Transverse colon (tissue), 4 donors: ENCODE measurements at regions not wholly inside any gene's neighbourhood (a gene's known extent, or its start where the extent isn't known, plus 50 kb on each side); places are given as distances from the start of the nearest gene placed in this dataset.

Source experiments
- CTCF ChIP-seq, 5 experiments: fragments of 200-600 bp in 3 of 5; fragments of 450-650 bp in 2 of 5; sonication (generic) in 3 of 5; IDR thresholded peaks; 1 replicate in 2 of 5; 2 replicates in 3 of 5; pipeline ENCODE4 v1.5.1; 2016 to 2017; ENCODE audit warnings: antibody characterized with exemption in 5 of 5, inconsistent platforms in 3 of 5, mild to moderate bottlenecking in 2 of 5, moderate library complexity in 1 of 5
- EP300 ChIP-seq: sonication (generic); formaldehyde crosslinking; IDR thresholded peaks from one replicate; pipeline ENCODE4 v1.6.1; 2017; ENCODE audit warnings: antibody characterized with exemption, low read depth
- POLR2A ChIP-seq: fragments of 450-650 bp; IDR thresholded peaks from one replicate; pipeline ENCODE4 v1.6.1; 2016; ENCODE audit warnings: antibody characterized with exemption, mild to moderate bottlenecking, moderate library complexity
- POLR2AphosphoS5 ChIP-seq, 3 donors: sonication (generic); formaldehyde crosslinking; IDR thresholded peaks; one replicate each; pipeline ENCODE4 v1.6.1; 2016; ENCODE audit warnings: antibody characterized with exemption in 3 of 3

GRCh38 chr11:38598418-38598817 lies 2000.4 kb upstream of the RAG2 start:
- TF ChIP-seq CTCF (IDR thresholded peaks at IDR 0.05) (no peak), EP300 (no peak), POLR2AphosphoS5 (IDR thresholded peaks at IDR 0.05) (no peak), POLR2A (no peak)
